IMR-90 (cell line): ENCODE measurements at regions not wholly inside any gene's neighbourhood (a gene's known extent, or its start where the extent isn't known, plus 50 kb on each side); places are given as distances from the start of the nearest gene placed in this dataset.

Experiments used
- ATAC-seq: fragments of 200-7000 bp; cut with Tn5 transposase; 2 replicates; pipeline ENCODE4 v1.9.1; 2020; ENCODE audit warnings: low read depth, mild to moderate bottlenecking, moderate library complexity
- BruUV-seq: library from RNA; stranded (reverse); fragments of 400-500 nt; replicated peaks from 2 replicates; lab custom pipeline; 2021; lab: Mats Ljungman, UMichigan
- CTCF ChIA-PET: fragments of 300-600 bp; formaldehyde crosslinking; extraction: SDS; loops from one replicate; lab custom pipeline; 2021; ENCODE audit warnings: antibody characterized with exemption; lab: Yijun Ruan, JAX
- POLR2A ChIA-PET: fragments of 300-600 bp; sonication (Branson Sonifier 250); formaldehyde crosslinking; loops from one replicate; lab custom pipeline; 2022; ENCODE audit warnings: antibody characterized with exemption; ENCODE audit not compliant: unreplicated experiment; lab: Charles Lee
- DNase-seq: peaks from one replicate; pipeline ENCODE4 v3.0.0; 2013
- H2AFZ ChIP-seq: replicated peaks from 2 replicates; pipeline ENCODE3; 2013; ENCODE audit warnings: low read length, mild to moderate bottlenecking; ENCODE audit not compliant: poor library complexity
- H2AK5ac ChIP-seq: 2 replicates; pipeline ENCODE4 v1.6.1; 2013; ENCODE audit warnings: low read depth, low read length, inconsistent platforms
- H2AK9ac ChIP-seq: replicated peaks from 2 replicates; pipeline ENCODE3; 2013; ENCODE audit warnings: mild to moderate bottlenecking, low read depth, low read length, moderate library complexity; ENCODE audit not compliant: poor library complexity
- H2BK120ac ChIP-seq: 2 replicates; pipeline ENCODE4 v1.6.1; 2013; ENCODE audit warnings: low read depth, low read length, inconsistent platforms
- H2BK15ac ChIP-seq: 3 replicates; pipeline ENCODE4 v1.6.1; 2013; ENCODE audit warnings: low read depth, low read length, inconsistent platforms
- H2BK20ac ChIP-seq: 2 replicates; pipeline ENCODE4 v1.6.1; 2013; ENCODE audit warnings: low read depth, mild to moderate bottlenecking, inconsistent platforms, low read length, moderate library complexity
- H2BK5ac ChIP-seq: 2 replicates; pipeline ENCODE4 v1.6.1; 2013; ENCODE audit warnings: mild to moderate bottlenecking, low read depth, low read length, inconsistent platforms; ENCODE audit not compliant: poor library complexity, severe bottlenecking
- H3K14ac ChIP-seq: replicated peaks from 2 replicates; pipeline ENCODE4 v1.6.1; 2013; ENCODE audit warnings: low read depth, low read length, inconsistent platforms
- H3K18ac ChIP-seq: 2 replicates; pipeline ENCODE4 v1.6.1; 2013; ENCODE audit warnings: low read depth, low read length, control low read depth
- H3K23ac ChIP-seq: 2 replicates; pipeline ENCODE4 v1.6.1; 2013; ENCODE audit warnings: low read depth, low read length, inconsistent platforms
- H3K27ac ChIP-seq: 2 replicates; pipeline ENCODE4 v1.5.1; 2013; ENCODE audit warnings: mild to moderate bottlenecking, control low read depth, low read length; ENCODE audit not compliant: insufficient read depth
- H3K27me3 ChIP-seq: 2 replicates; pipeline ENCODE4 v1.6.1; 2013; ENCODE audit warnings: low read length; ENCODE audit not compliant: control insufficient read depth, insufficient read depth
- H3K36me3 ChIP-seq: 2 replicates; pipeline ENCODE4 v1.6.1; 2013; ENCODE audit warnings: low read length, mixed read lengths; ENCODE audit not compliant: control insufficient read depth, insufficient read depth
- H3K4ac ChIP-seq: 2 replicates; pipeline ENCODE4 v1.6.1; 2013; ENCODE audit warnings: low read depth, low read length, inconsistent platforms
- H3K4me1 ChIP-seq: 2 replicates; pipeline ENCODE4 v1.6.1; 2013; ENCODE audit warnings: low read length, mixed read lengths; ENCODE audit not compliant: control insufficient read depth, insufficient read depth
- H3K4me2 ChIP-seq: 2 replicates; pipeline ENCODE4 v1.6.1; 2013; ENCODE audit warnings: low read depth, mild to moderate bottlenecking, control low read depth, low read length, moderate library complexity
- H3K4me3 ChIP-seq: 2 replicates; pipeline ENCODE4 v1.5.1; 2013; ENCODE audit warnings: low read depth, mild to moderate bottlenecking, control low read depth, low read length, moderate library complexity; ENCODE audit not compliant: insufficient read depth
- H3K56ac ChIP-seq: 2 replicates; pipeline ENCODE4 v1.6.1; 2013; ENCODE audit warnings: low read length, inconsistent platforms; ENCODE audit not compliant: insufficient read depth; ENCODE audit errors: extremely low read depth
- H3K79me1 ChIP-seq, 2 experiments: 2 replicates each; pipeline ENCODE4 v1.6.1; 2013; ENCODE audit warnings: low read length in 2 of 2, inconsistent platforms in 1 of 2, low read depth in 1 of 2
- H3K9ac ChIP-seq: 2 replicates; pipeline ENCODE4 v1.6.1; 2013; ENCODE audit warnings: low read depth, low read length, control low read depth
- H3K9me1 ChIP-seq: 2 replicates; pipeline ENCODE4 v1.6.1; 2013; ENCODE audit warnings: low read length, inconsistent platforms; ENCODE audit not compliant: insufficient read depth
- H3K9me3 ChIP-seq: 2 replicates; pipeline ENCODE4 v1.6.1; 2013; ENCODE audit warnings: low read length; ENCODE audit not compliant: control insufficient read depth, insufficient read depth
- H4K20me1 ChIP-seq: 2 replicates; pipeline ENCODE4 v1.6.1; 2013; ENCODE audit warnings: low read length, inconsistent platforms; ENCODE audit not compliant: insufficient read depth
- H4K5ac ChIP-seq: 2 replicates; pipeline ENCODE4 v1.6.1; 2013; ENCODE audit warnings: mild to moderate bottlenecking, low read depth, low read length, control low read depth
- H4K8ac ChIP-seq, 2 experiments: 2 replicates each; pipeline ENCODE4 v1.6.1; 2013; ENCODE audit warnings: low read depth in 2 of 2, low read length in 2 of 2, control low read depth in 1 of 2, inconsistent platforms in 1 of 2
- H4K91ac ChIP-seq: 2 replicates; pipeline ENCODE4 v1.6.1; 2013; ENCODE audit warnings: low read depth, low read length, inconsistent platforms; ENCODE audit not compliant: insufficient read depth
- BHLHE40 ChIP-seq: fragments of 150-350 bp; IDR thresholded peaks from 2 replicates; pipeline ENCODE4 v1.6.1; 2016; ENCODE audit warnings: mild to moderate bottlenecking, low read depth, low read length
- ELK1 ChIP-seq: fragments of 150-350 bp; IDR thresholded peaks from 2 replicates; pipeline ENCODE4 v1.6.1; 2016; ENCODE audit warnings: low read depth, mild to moderate bottlenecking, low read length, moderate library complexity, borderline replicate concordance
- FOS ChIP-seq: fragments of 150-350 bp; IDR thresholded peaks from 2 replicates; pipeline ENCODE4 v1.6.1; 2016; ENCODE audit warnings: low read depth, low read length
- MAZ ChIP-seq: IDR thresholded peaks from 2 replicates; pipeline ENCODE4 v1.6.1; 2012; ENCODE audit warnings: low read depth, mild to moderate bottlenecking, low read length, improper control_type of control experiment, moderate library complexity, borderline replicate concordance
- POLR2A ChIP-seq: IDR thresholded peaks from 2 replicates; pipeline ENCODE4 v1.6.1; 2012; ENCODE audit warnings: mild to moderate bottlenecking, low read depth, low read length
- RCOR1 ChIP-seq: IDR thresholded peaks from 2 replicates; pipeline ENCODE4 v1.6.1; 2012; ENCODE audit warnings: mild to moderate bottlenecking, low read length, improper control_type of control experiment; ENCODE audit not compliant: insufficient replicate concordance
- USF2 ChIP-seq: fragments of 150-350 bp; IDR thresholded peaks from 2 replicates; pipeline ENCODE4 v1.6.1; 2017; ENCODE audit warnings: mild to moderate bottlenecking, antibody characterized with exemption, low read length, low read depth
- dilution Hi-C: fragments of 300-500 bp; cut with HindIII; formaldehyde crosslinking; loops from one replicate; pipeline ENCODE4 v1.14.3; 2018; ENCODE audit warnings: low sequenced_read_pairs; ENCODE audit not compliant: unreplicated experiment
- in situ Hi-C: fragments of 300-500 bp; cut with MboI; formaldehyde crosslinking; loops from 3 replicates; pipeline ENCODE4 v1.14.3; 2019; ENCODE audit warnings: low sequenced_read_pairs, inconsistent platforms, mixed read lengths
- intact Hi-C: fragments of 100-400 bp; cut with micrococcal nuclease; formaldehyde crosslinking; loops from 2 replicates; pipeline ENCODE4 v1.10.0; 2022
- TF ChIP-seq, protein P1 (sequence below): conservative IDR thresholded peaks from 2 replicates; pipeline ENCODE4 v1.5.1; 2012; ENCODE audit warnings: mild to moderate bottlenecking, low read depth, low read length, improper control_type of control experiment

DNA sequence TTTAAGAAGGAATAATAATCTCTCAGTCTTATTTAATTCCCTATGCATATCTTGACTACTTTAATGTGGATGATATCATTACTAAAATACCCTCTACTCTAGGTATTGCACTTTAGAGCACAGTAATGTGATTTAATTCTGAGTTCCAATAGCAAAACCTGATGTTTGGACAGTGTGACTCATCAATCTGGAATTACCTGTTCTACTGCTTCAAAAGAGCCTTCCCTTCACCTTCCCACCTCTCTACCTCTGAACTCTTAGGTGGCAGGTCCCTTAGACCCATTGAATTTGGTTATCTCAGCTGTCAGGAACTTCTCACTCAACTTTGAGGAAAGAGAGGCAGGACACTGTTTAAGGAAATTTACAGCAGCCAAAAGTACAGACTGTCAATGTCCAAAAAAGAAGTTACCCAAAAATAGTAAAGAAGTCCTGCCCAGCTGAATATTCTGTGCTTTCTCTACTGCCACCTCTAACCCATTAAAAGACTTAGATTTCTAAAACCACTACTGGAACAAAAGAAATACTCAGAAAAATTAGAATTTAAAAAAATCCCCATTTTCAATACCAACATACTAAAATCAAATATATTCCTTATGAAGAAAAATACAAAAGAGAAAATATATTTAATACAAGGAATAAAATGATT lies 123.1 kb upstream of the GPM6A start:
- no peak overlapping the region for H3K14ac ChIP-seq
- no peak overlapping the region for H2BK20ac ChIP-seq
- no peaks in the 10 kb centered on the region for H3K4me1 ChIP-seq
- intact Hi-C loops = no loop called here
- H3K23ac ChIP-seq = no peak overlapping the region
- H2AK5ac ChIP-seq = no peak overlapping the region
- H3K27me3 ChIP-seq = no peaks in the 10 kb centered on the region
- H4K8ac ChIP-seq = no peak overlapping the region
- H3K4ac ChIP-seq = no peak overlapping the region
- H2BK5ac ChIP-seq = no peak overlapping the region
- H3K9me3 ChIP-seq = no peaks in the 10 kb centered on the region
- H3K36me3 ChIP-seq = no peaks in the 10 kb centered on the region
- H4K5ac ChIP-seq = no peak overlapping the region
- POLR2A ChIA-PET = no interaction called here
- no peak overlapping the region for H3K4me3 ChIP-seq
- DNase-seq (no peak), ATAC-seq (no peak)
- H3K56ac ChIP-seq = no peak overlapping the region
- no peak overlapping the region for H2BK120ac ChIP-seq
- H4K20me1 ChIP-seq = no peaks in the 10 kb centered on the region
- no peak overlapping the region for H3K27ac ChIP-seq
- H3K9ac ChIP-seq = no peak overlapping the region
- H2BK15ac ChIP-seq = no peak overlapping the region
- H4K91ac ChIP-seq = no peak overlapping the region
- H3K79me1 ChIP-seq = no peaks in the 10 kb centered on the region
- TF ChIP-seq RCOR1 (no peak), POLR2A (no peak), BHLHE40 (no peak), FOS (no peak), USF2 (no peak), ELK1 (no peak), MAZ (no peak)
- TF ChIP-seq, protein P1, sequence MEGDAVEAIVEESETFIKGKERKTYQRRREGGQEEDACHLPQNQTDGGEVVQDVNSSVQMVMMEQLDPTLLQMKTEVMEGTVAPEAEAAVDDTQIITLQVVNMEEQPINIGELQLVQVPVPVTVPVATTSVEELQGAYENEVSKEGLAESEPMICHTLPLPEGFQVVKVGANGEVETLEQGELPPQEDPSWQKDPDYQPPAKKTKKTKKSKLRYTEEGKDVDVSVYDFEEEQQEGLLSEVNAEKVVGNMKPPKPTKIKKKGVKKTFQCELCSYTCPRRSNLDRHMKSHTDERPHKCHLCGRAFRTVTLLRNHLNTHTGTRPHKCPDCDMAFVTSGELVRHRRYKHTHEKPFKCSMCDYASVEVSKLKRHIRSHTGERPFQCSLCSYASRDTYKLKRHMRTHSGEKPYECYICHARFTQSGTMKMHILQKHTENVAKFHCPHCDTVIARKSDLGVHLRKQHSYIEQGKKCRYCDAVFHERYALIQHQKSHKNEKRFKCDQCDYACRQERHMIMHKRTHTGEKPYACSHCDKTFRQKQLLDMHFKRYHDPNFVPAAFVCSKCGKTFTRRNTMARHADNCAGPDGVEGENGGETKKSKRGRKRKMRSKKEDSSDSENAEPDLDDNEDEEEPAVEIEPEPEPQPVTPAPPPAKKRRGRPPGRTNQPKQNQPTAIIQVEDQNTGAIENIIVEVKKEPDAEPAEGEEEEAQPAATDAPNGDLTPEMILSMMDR = no peak
- CTCF ChIA-PET = no interaction called here
- H2AK9ac ChIP-seq = no peak overlapping the region
- dilution Hi-C loops = no loop called here
- no peaks in the 10 kb centered on the region for H3K9me1 ChIP-seq
- H2AFZ ChIP-seq = no peak overlapping the region
- in situ Hi-C loops = no loop called here
- H3K18ac ChIP-seq = no peak overlapping the region
- no TSS peak for BruUV-seq
- no peak overlapping the region for H3K4me2 ChIP-seq
